ENCODE measurements at regions not wholly inside any gene's neighbourhood (a gene's known extent, or its start where the extent isn't known, plus 50 kb on each side); places are given as distances from the start of the nearest gene placed in this dataset.
"Not testable (repeated sequence)": the region's sequence is repeated elsewhere in the genome, so short reads cannot be mapped to it uniquely, and the experiment has no call there.

DNA sequence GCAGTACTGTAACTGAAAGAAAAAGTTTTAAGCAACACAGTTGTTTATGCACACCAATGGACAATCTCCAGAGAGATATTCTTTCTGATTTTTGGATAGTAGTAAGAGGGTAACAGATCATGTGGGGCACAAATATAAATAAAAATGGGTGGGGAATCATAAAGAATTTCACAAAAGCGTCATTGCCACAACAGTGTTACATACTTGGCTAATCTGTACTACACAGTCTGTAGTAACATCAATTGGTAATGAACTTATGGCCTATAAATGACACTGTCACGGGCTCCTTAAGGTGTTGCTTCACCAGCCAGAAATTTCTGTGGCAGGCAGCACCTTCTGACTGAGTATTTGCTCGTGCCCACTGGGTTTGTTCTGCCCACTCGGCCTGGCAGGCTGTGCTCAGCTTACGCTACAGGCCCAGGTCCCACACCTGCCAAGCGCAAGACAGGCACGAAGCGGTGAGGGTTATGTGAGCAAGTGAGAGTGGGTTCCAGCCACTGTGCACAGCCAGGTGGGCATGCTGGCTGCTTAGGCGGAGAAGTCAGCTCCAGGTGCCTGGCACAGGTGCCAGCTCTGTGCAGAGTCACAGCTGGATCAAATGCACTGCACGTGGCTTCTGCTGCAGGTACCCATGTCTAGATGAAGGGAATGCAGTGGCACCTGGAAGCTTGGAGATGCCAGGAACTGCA is 532.5 kb upstream of the SLC39A10 start:
- DNase-seq = no peak

DNA sequence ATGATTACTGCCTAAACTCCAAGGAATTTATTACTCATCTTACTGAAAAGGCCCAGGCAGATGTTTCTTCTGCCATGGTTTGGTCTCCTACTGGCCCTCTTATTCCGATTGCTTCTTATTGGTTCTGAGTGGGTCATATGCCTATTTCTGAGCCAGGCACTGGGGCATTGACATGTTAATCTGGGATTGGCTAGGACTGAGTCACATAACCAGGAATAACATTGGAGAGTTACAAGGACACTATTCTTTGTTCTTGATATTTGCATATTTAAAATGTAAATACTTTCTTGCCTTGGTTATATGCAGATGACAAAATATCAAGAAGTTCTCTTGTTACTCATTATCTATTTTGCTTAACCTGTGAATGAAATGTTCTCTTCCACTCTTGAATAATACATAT is 534.4 kb upstream of the SLC39A10 start:
- no peak for DNase-seq

DNA sequence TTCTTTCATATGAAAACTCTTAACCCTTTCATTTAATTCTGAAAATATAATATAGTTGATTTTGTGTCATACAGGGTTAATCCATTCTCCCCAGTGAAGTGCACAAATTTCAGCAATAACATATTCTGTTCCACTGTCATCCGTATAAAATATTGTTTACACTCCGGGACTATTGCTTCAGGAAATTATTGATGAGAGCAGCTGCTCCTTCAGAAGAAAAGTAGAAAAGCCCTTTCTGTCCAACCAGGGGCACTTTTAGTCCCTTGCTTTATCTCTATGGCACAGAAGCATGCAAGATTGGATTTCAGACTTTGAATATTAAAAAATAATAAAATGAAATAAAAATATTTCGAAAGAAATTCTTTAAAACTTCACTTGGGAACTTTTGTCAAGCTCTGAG is 535.7 kb upstream of the SLC39A10 start:
- DNase-seq = no peak

DNA sequence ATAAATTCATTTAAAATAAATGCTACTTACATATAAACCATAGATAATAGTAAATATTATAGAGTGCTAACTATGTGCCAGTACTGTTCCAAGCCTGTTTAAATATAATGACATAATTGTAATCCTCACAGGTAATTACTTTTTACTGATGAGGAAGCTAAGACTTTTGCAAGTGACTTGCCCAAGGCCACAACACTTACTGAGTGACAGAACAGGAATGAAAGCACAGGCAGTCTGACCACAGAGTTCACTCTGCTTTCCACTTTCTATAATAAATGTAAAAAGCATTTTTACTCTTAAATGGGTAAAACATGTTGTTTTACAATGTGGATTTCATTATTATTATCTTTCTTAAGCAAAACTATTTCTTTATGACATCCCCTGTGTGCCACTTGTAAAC is 537.8 kb upstream of the SLC39A10 start:
- no peak for DNase-seq

DNA sequence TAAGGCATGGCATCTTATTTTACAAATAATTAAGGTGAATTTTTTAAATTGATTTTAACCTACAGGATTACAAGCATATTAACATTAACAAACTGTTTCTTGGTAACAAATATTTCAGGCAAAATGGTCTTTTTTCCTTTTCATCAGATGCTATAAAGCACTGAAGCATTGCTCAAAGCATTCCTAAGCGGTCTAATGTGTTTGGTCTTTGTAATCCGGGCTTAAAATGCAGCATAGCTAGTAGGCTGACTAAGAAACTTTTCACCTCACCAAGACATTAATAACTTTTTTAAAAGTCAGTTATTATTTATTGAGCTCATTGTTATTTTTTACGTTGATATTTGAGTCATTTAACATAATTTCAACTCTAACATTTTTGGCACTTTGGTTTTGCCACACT is 538.8 kb upstream of the SLC39A10 start:
- DNase-seq = no peak

DNA sequence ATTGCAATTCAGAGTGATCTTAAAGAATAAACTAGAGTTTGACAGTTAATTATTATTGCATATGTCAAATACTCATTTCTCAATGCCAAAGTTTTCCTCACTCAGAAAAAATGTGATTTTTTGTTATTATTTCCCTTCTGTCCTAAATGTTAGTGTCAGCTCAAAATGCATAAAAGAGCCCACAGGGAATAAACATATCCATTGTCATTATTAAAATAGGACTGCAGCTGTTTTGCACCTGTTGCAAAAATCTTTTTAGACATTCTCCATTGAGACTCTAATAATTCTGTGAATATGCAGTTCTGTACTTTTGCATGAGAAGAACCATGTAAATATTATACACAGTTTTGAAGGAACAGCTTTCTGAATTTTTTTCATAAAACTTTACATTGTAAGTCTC is 540.0 kb upstream of the SLC39A10 start:
- DNase-seq = no peak

DNA sequence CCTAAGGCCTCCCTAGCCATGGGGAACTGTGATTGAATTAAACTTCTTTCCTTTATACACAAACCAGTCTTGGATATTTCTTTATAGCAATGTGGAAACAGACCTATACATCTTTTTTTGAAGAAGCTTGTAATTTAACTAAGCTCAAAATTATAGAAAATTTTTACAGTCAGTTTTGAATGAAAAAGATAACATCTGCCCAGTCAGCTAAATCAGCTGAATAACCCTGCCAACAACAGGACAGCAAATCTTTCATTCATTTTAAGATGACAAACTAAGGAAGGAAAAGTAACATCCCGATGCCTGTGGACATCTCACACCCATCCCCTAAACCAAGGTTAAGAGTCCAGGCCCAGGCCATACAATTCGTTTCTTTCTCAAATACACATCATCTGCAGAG is 541.3 kb upstream of the SLC39A10 start:
- no peak for DNase-seq

DNA sequence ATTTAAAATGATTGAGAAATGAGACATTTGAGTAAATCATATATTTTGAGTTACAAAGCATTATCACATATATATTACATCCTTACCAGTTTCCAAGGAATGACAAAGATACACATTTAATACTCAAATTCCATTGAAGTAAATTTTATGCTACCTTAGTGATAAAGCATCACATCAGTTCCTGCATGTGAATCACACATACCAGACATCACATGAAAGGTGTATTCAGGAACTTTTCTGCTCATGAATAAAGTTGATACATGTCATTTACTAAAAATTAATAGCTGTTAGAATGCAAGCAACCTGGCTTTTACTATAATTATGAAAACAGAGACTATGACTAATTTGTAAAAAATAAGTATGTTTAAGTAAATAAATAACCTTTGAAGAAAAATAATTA is 548.8 kb upstream of the SLC39A10 start:
- DNase-seq = no peak

DNA sequence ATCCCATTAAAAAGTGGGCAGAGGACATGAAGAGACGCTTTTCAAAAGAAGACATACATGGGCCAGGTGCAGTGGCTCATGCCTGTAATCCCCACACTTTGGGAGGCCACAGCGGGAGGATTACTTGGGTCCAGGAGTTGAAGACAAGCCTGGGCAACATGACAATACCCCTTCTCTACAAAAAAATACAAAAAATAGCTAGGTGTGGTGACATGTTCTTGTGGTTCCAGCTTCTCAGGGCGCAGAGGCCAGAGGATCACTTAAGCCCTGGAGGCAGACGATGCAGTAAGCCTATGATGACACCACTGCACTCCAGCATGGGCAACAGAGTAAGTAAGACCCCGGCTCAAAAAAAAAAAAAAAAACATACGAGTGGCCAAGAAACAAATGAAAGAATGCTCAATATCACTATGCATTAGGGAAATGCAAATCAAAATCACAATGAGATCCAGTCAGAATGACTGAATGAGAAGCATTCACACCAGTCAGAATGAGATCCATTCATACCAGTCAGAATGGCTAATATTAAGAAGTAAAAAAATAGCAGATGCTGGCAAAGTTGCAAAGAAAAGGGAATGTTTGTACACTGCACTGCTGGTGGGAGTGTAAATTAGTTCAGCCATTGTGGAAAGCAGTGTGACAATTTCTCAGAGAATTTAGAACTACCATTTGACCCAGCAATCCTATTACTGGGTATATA is 550.2 kb upstream of the SLC39A10 start:
- DNase-seq = no peak

DNA sequence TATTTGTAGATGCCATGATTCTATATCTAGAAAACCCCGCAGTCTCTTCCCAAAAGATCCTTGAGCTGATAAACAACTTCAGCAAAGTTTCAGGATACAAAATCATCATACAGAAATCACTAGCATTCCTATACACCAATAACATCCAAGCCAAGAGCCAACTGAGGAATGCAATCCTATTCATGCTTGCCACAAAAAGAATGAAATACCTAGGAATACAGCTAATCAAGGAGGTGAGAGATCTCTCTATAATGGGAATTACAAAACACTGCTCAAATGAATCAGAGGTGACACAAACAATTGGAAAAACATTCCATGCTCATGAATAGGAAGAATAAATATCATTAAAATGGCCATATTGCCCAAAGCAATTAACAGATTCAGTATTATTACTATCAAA is 551.4 kb upstream of the SLC39A10 start:
- DNase-seq = no peak

DNA sequence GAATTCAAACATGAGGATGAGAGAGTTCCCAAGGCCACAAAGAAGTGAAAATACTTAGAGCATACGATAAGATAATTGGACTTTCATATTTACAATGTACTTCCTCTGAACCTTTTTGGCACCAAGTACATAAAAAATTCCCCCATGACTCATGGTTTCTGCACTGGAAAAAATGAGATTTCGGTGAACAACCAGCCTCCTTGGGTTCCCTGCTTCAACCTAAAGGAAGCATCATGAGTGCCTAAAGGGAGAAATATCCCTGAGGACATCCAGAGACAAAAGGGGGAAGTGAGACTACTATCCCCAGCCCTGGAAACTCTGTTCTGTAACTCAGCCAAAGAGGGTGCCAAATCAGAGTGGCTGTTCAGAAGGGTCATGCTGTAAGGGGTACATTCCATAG is 562.7 kb upstream of the SLC39A10 start:
- no peak for DNase-seq

DNA sequence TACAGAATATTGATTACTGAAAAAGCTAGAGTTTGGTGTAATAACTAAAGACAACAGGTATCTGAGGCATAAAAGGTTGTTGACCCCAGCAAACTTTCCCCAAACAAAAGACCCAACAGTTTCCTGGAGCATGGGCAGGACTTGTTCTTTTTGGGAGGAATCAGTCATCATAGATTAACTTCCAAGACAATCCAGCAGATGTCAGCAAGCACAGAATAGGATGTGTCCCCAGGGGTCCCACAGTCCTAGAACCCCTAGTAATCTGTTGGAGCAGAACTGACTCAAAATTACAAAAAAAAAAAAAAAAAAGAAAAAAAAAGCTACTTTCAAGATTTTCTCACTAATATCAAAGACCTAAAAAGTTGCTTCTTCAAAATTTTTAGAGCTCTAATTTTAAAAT is 564.7 kb upstream of the SLC39A10 start:
- no peak for DNase-seq

DNA sequence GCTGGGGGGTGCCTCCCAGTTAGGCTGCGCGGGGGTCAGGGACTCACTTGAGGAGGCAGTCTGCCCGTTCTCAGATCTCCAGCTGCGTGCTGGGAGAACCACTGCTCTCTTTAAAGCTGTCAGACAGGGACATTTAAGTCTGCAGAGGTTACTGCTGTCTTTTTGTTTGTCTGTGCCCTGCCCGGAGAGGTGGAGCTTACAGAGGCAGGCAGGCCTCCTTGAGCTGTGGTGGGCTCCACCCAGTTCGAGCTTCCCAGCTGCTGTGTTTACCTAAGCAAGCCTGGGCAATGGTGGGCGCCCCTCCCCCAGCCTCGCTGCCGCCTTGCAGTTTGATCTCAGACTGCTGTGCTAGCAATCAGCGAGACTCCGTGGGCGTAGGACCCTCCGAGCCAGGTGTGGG is 584.2 kb upstream of the SLC39A10 start:
- not testable (repeated sequence) for DNase-seq

DNA sequence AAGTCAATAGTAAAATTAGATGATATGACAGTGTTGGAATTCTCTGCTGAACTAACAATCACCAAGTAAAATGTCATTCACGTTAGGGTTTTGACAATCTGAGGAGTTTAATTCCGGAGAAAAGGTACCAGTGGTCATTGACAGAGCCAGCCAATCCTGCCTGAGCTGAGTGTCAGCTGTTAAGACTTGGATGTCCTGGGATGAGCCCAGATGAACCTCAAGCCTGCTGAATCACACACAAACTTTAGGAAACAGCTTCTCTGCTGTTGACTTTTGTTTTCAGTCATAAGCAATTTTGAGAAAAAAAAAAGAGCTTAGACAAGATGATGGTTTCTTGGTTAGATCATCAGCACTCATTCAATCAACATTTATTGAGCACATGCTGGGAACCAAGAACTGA is 600.0 kb upstream of the SLC39A10 start:
- no peak for DNase-seq

DNA sequence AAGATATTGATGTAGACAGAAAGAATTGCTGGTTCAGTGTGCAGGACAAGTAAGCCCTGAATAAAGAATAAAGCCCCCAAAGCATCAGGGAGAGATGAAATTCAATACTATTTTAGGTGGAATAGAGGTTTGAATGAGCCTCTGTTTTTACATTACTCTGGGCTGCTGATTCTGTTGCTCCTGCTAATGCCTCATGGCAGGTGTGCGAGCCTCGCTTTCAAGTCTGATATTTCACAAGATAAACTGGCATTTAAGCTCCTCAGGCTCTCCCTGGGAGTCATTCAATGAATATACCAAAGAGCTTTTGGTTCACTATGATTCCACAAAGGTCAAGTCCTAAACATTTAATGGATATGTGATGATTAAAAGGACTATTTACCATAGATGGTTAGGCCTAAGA is 601.0 kb upstream of the SLC39A10 start:
- DNase-seq = no peak

DNA sequence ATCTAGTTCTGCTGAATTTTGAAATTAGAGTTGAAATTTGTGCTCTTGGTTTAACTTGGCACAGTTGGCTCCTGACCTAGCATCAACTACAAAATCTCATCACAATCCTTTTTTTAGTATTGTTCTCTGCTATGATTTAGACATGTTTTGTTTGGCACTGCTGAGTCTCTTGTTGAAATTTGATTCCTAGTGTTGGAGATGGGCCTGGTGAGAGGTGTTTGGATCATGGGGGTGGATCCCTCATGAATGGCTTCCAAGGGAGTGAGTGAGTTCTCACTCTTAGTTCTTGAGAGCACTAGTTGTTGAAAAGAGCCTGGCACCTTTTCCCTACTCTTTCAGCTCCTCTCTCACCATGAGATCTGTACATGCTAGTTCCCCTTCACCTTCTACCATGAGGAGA is 605.6 kb upstream of the SLC39A10 start:
- no peak for DNase-seq

DNA sequence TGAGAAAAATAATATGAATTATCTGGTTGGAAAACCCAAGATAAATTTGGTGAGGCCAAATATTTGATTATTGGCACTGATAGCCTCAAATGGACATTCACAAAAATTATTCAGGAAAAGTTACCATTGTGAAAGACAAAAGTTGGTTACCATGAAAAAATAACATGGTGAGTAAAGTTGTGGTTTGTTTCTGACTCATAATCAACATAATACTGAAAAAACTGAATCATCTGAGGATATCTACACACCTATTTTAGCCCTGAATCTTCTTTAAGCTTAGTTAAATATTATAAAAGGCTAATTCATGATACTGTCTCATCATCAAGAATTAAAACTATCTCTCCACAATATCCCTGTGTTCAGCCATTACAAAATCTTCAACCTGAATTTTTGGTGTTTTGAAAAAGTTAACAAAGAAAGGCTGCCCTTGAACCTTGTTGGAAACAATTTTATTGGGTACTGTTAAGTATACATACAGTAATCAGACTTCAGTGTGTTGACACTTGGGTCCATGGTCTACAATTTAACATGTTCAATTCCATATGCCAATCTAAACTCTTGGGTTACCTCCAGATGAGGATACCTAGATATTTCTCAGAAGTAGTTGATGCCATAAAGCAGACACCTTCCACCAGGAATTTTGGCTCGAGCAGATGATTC is 607.5 kb upstream of the SLC39A10 start:
- no peak for DNase-seq

DNA sequence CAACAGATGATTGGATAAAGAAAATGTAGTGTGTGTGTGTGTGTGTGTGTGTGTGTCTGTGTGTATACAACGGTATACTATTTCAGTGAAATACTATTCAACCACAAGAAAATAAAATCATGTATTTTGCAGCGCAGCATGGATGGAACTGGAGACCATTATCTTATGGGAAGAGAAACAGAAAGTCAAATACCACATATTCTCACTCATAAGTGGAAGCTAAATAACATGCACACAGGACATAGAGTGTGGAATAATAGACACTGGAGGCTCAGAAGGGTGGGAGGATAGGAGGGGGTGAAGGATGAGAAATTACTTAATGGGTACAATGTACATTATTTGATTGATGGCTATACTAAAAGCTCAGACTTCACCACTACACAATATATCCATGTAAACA is 609.1 kb upstream of the SLC39A10 start:
- DNase-seq = no peak

DNA sequence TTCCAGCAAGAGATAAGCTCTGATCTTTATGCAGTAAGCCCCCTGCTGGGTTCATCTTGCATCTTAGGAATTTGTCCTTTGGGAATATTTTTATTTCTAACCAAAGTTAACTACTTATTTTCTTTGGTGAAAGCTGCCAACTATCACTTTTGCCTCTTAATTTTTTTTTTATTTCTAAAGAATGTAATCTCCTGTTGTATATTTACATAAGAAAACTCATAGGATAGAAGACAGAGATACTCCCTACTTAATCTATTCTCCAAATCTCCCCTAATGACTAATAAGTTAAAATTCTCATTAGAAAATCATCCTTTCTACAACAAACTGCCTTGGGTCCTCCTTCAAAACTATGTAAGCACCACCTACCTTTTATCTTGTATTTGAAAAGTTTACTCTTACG is 612.2 kb upstream of the SLC39A10 start:
- DNase-seq = no peak

DNA sequence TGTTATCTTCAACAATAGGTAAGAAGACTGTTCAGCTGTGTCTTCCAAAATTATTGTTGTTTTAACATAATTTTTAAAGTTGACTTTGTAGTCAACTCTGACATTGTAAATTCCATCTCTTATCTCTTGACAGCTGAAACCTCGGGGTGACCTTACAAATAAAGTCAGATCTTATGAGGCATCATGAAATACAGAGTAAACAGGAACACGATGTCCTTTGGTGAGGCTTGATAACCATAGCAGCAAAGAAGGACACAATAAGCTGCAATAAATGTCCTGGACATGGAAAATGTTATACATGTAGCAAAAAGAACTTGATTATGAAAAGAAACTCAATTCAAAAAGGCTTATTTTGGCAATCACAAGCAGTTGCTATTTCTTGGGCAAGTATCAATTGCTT is 618.9 kb upstream of the SLC39A10 start:
- DNase-seq = no peak

DNA sequence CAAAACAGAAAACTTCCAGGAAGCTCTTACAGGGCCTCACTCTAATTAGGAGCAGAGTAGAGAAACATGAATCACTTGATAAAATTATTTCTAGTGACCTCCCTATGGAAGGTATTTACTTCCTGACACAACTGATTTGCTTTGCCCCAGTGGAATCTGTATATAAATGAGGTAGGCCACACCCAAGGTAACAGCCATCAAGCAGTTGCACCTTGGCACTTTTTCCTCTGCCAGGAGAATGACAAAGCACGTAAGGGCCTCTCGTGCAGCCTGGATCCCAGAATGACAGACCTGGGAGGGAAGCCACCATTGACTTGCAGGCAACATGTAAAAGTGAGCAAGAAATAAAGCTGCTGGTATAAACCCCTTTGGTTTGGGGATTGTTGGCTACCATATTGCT is 620.0 kb upstream of the SLC39A10 start:
- DNase-seq = no peak

DNA sequence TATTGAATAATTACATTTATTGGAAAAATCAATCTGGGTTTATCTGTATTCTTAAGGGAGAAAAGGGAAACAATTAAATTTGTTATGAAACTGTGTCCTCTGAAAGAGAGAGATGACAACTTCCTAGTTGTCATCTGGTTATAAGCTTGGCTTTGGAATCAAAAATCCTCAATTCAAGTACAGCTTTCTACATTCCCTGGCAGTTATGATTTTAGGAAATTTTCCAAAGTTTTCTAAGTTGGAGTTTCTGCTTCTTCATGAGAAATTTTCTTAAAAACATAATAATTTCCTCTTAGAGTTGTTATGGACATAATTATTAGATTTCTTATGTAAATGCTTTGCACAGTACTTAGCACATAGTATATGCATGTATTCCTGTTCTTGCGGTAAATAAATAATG is 625.6 kb upstream of the SLC39A10 start:
- no peak for DNase-seq

DNA sequence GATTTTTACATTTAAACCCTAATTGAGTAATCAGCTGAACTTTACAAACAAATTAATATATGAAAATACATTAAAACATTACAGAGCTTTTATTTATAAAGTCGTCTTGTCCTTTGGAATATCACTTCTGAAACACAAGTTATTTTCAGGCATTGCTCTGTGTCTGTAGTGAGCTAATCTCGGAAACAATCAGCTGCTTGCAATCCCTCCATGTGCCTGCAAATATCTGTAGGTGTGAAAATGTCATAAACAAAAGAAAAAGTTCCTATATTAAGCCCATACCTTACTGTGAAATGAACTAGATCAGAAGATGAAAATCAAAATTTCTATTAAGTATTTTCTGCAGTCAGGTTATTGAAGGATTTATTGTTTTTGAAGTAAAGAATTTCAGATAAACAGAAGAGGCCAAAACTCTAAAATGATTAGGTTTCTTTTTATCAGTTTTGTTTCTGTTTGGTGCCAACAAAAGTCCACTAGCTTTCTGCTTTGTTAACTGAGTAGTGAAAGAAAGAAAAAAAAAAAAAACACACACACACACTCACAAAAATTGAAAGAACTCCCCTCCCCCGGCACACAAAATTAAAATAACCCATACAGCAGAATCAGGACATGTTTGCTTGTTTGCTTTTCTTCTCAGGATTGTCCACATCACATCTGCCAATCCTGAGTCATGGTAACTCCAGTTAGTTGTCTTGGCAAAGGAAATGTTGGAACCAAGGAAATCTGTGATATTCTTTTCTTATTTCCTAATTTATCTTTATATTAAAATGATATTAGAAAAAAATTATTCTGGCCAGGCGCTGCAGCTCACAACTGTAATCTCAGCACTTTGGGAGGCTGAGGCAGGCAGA is 627.0 kb upstream of the SLC39A10 start:
- DNase-seq = no peak

DNA sequence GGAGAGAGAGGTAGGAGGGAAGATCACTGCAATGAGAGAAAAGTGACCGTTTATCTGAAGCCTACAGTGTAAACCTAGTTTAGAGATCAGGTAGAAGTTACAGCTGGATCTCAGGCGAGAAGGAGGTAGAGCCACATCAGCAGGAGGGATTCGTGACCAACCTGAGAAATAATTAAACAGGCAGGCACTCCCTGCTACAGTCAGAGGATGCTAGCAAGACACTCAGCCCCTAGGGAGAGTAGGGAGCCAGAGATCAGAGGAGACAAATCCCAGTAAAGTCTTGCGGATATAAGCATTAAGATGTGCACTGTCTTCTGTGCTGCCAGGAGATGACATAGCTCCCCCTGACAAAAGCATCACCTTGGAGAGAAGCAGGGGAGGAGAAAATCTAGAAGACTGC is 629.1 kb upstream of the SLC39A10 start:
- DNase-seq = no peak

Data from activated CD8-positive, alpha-beta memory T cell treated with anti-CD3 and anti-CD28 coated beads for 24 hours (primary cell).